ENCODE measurements at regions not wholly inside any gene's neighbourhood (a gene's known extent, or its start where the extent isn't known, plus 50 kb on each side); places are given as distances from the start of the nearest gene placed in this dataset.

DNA sequence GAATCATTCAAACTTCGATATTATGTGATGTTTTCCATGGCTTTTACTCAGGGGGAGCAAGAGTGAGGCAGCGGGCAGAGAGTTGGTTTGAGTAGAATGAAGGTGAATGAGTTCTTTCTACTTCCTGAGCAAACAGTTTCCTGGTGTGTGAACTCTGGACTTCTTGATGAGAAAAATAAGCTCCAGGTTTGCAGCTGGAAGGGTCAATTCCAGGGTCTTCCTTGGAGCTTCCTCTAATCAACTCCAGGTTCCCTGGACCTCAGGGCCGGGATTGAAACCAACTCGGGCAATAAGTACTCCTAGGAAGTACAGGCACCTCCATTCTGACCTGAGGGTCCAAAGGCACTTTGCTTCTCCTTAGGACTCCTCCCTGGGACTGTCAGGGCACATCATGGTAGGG lies 243.6 kb upstream of the ONECUT1 start (continued):
- TF ChIP-seq, protein P1, sequence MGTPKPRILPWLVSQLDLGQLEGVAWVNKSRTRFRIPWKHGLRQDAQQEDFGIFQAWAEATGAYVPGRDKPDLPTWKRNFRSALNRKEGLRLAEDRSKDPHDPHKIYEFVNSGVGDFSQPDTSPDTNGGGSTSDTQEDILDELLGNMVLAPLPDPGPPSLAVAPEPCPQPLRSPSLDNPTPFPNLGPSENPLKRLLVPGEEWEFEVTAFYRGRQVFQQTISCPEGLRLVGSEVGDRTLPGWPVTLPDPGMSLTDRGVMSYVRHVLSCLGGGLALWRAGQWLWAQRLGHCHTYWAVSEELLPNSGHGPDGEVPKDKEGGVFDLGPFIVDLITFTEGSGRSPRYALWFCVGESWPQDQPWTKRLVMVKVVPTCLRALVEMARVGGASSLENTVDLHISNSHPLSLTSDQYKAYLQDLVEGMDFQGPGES (IDR thresholded peaks at IDR 0.05; ENCODE audit: low read depth, low read length), result no peak
- TF ChIP-seq POLR2AphosphoS5 (IDR thresholded peaks at IDR 0.05; ENCODE audit: low read depth, low read length), result no peak
- TF ChIP-seq TEAD4 (IDR thresholded peaks at IDR 0.05; ENCODE audit: borderline replicate concordance, insufficient read depth), result no peak
- no peak for TF ChIP-seq MXI1 (IDR thresholded peaks at IDR 0.05; ENCODE audit: low read depth, low read length)
- TF ChIP-seq SIN3A (IDR thresholded peaks at IDR 0.05; ENCODE audit: borderline replicate concordance, low read depth, low read length), result no peak

GRCh38 chr15:53031469-53031868 lies 241.3 kb upstream of the ONECUT1 start:
- Histone ChIP-seq H3K4me1 (ENCODE audit: control insufficient read depth in 1 of 2, insufficient read depth in 2 of 2, low read depth in 1 of 2, low read length in 1 of 2) (no peaks in the 10 kb centered on the region), H4K20me1 (ENCODE audit: insufficient read depth) (no peaks in the 10 kb centered on the region), H3K9ac (no peak overlapping the region), H3K27ac (ENCODE audit: low read depth in 2 of 2, low read length in 1 of 2) (no peak overlapping the region), H3K4me3 (ENCODE audit: low read depth in 2 of 2, low read length in 1 of 2) (no peak overlapping the region), H3K9me2 (no peaks in the 10 kb centered on the region), H3K9me3 (no peaks in the 10 kb centered on the region), H3F3A (replicated peaks; ENCODE audit: insufficient read depth) (no peaks in the 10 kb centered on the region), H3K27me3 (ENCODE audit: insufficient read depth) (no peaks in the 10 kb centered on the region), H3K4me2 (no peak overlapping the region), H2AFZ (ENCODE audit: low read depth) (no peak overlapping the region), H3K36me3 (replicated peaks in 1 of 2; ENCODE audit: control insufficient read depth in 1 of 2, insufficient read depth in 2 of 2, low read length in 1 of 2) (no peaks in the 10 kb centered on the region), H3K79me2 (ENCODE audit: insufficient read depth) (no peaks in the 10 kb centered on the region)
- no peak for DNase-seq
- POLR2A ChIA-PET, result no interaction called here
- TF ChIP-seq ZBTB33 (IDR thresholded peaks at IDR 0.05; ENCODE audit: borderline replicate concordance, low read depth) (no peak), RCOR1 (IDR thresholded peaks at IDR 0.05; ENCODE audit: low read length) (no peak), FOSL2 (IDR thresholded peaks at IDR 0.05; ENCODE audit: borderline replicate concordance, low read depth) (no peak), CTCF (IDR thresholded peaks at IDR 0.05) (no peak)
- TF ChIP-seq, protein P2, sequence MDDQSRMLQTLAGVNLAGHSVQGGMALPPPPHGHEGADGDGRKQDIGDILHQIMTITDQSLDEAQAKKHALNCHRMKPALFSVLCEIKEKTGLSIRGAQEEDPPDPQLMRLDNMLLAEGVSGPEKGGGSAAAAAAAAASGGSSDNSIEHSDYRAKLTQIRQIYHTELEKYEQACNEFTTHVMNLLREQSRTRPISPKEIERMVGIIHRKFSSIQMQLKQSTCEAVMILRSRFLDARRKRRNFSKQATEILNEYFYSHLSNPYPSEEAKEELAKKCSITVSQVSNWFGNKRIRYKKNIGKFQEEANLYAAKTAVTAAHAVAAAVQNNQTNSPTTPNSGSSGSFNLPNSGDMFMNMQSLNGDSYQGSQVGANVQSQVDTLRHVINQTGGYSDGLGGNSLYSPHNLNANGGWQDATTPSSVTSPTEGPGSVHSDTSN (IDR thresholded peaks at IDR 0.05), result no peak
- CTCF ChIA-PET, result no interaction called here
- 7% methylated on average over 1 of the region's 1 CpG for WGBS (ENCODE audit: low lambda C conversion rate)

Measured in SK-N-SH (cell line).